Stimulated activated CD4-positive, alpha-beta T cell treated with anti-CD3 and anti-CD28 coated beads, Interleukin-1b, Interleukin-23, amount 100 ng/mL, for 48 hours (primary cell): ENCODE measurements at regions not wholly inside any gene's neighbourhood (a gene's known extent, or its start where the extent isn't known, plus 50 kb on each side); places are given as distances from the start of the nearest gene placed in this dataset.

Source experiments
- DNase-seq: peaks from one replicate; pipeline ENCODE4 v3.0.0-alpha.2; 2020

- no peak for DNase-seq
Measured at GRCh38 chr12:98355933-98356332, 159.5 kb upstream of the TMPO start.

GRCh38 chr12:98358144-98358543 lies 157.2 kb upstream of the TMPO start:
- DNase-seq: no peak

GRCh38 chr12:98359856-98360255 lies 155.5 kb upstream of the TMPO start:
- no peak for DNase-seq

GRCh38 chr12:98360401-98360800 lies 155.0 kb upstream of the TMPO start:
- no peak for DNase-seq

- DNase-seq: no peak
Measured at GRCh38 chr12:98369581-98369980, 145.8 kb upstream of the TMPO start.

GRCh38 chr12:98370976-98371375 lies 144.4 kb upstream of the TMPO start:
- no peak for DNase-seq

GRCh38 chr12:98371419-98371818 lies 144.0 kb upstream of the TMPO start:
- DNase-seq: no peak

- DNase-seq: no peak
Measured at GRCh38 chr12:98372340-98373024, 142.9 kb upstream of the TMPO start.

GRCh38 chr12:98373025-98373554 lies 142.3 kb upstream of the TMPO start:
- no peak for DNase-seq

- no peak for DNase-seq
Measured at GRCh38 chr12:98374007-98374406, 141.4 kb upstream of the TMPO start.

- DNase-seq: no peak
Measured at GRCh38 chr12:98379106-98379505, 136.3 kb upstream of the TMPO start.

- no peak for DNase-seq
Measured at GRCh38 chr12:98385641-98386040, 129.7 kb upstream of the TMPO start.

- no peak for DNase-seq
Measured at GRCh38 chr12:98387444-98387843, 127.9 kb upstream of the TMPO start.

GRCh38 chr12:98388126-98388525 lies 127.3 kb upstream of the TMPO start:
- no peak for DNase-seq

- DNase-seq: no peak
Measured at GRCh38 chr12:98389593-98389992, 125.8 kb upstream of the TMPO start.

- DNase-seq: peak; percentile 79
Measured at GRCh38 chr12:98397323-98398105, 117.9 kb upstream of the TMPO start.

- DNase-seq: peak; percentile 70
Measured at GRCh38 chr12:98399532-98399931, 115.9 kb upstream of the TMPO start.

GRCh38 chr12:98401427-98401826 lies 114.0 kb upstream of the TMPO start:
- no peak for DNase-seq

- no peak for DNase-seq
Measured at GRCh38 chr12:98402091-98402490, 113.3 kb upstream of the TMPO start.

- DNase-seq: no peak
Measured at GRCh38 chr12:98402671-98403070, 112.7 kb upstream of the TMPO start.

GRCh38 chr12:98403385-98403784 lies 112.0 kb upstream of the TMPO start:
- DNase-seq: no peak

GRCh38 chr12:98403936-98404335 lies 111.5 kb upstream of the TMPO start:
- DNase-seq: no peak

GRCh38 chr12:98405805-98406366 lies 109.5 kb upstream of the TMPO start:
- no peak for DNase-seq

- DNase-seq: no peak
Measured at GRCh38 chr12:98406378-98406777, 109.0 kb upstream of the TMPO start.
